Ishikawa (cell line): ENCODE measurements at regions not wholly inside any gene's neighbourhood (a gene's known extent, or its start where the extent isn't known, plus 50 kb on each side); places are given as distances from the start of the nearest gene placed in this dataset.

ENCODE experiments used
- CEBPB ChIP-seq: IDR thresholded peaks from 2 replicates; pipeline ENCODE4 v1.6.1; 2012
- CREB1 ChIP-seq: IDR thresholded peaks from 2 replicates; pipeline ENCODE4 v1.6.1; 2012; ENCODE audit warnings: low read depth
- EGR1 ChIP-seq: IDR thresholded peaks from 2 replicates; pipeline ENCODE4 v1.6.1; 2012
- EP300 ChIP-seq: IDR thresholded peaks from 2 replicates; pipeline ENCODE4 v1.6.1; 2012; ENCODE audit warnings: borderline replicate concordance
- FOXM1 ChIP-seq: IDR thresholded peaks from 2 replicates; pipeline ENCODE4 v1.6.1; 2012; ENCODE audit warnings: low read depth, borderline replicate concordance
- MAX ChIP-seq: IDR thresholded peaks from 2 replicates; pipeline ENCODE4 v1.6.1; 2012
- NFIC ChIP-seq: IDR thresholded peaks from 2 replicates; pipeline ENCODE4 v1.6.1; 2012
- RAD21 ChIP-seq: IDR thresholded peaks from 2 replicates; pipeline ENCODE4 v1.6.1; 2012; ENCODE audit warnings: low read depth
- REST ChIP-seq: IDR thresholded peaks from 2 replicates; pipeline ENCODE4 v1.6.1; 2012; ENCODE audit warnings: low read depth, mild to moderate bottlenecking
- TAF1 ChIP-seq: IDR thresholded peaks from 2 replicates; pipeline ENCODE4 v1.6.1; 2012; ENCODE audit warnings: low read depth, mild to moderate bottlenecking
- TCF12 ChIP-seq: IDR thresholded peaks from 2 replicates; pipeline ENCODE4 v1.6.1; 2012; ENCODE audit warnings: low read depth
- TEAD4 ChIP-seq: IDR thresholded peaks from 2 replicates; pipeline ENCODE4 v1.6.1; 2012
- USF1 ChIP-seq: IDR thresholded peaks from 2 replicates; pipeline ENCODE4 v1.6.1; 2012
- YY1 ChIP-seq: IDR thresholded peaks from 2 replicates; pipeline ENCODE4 v1.6.1; 2012; ENCODE audit warnings: low read depth
- ZBTB7A ChIP-seq: IDR thresholded peaks from 2 replicates; pipeline ENCODE4 v1.6.1; 2012; ENCODE audit warnings: low read depth

- no peak for TF ChIP-seq CEBPB
- TF ChIP-seq USF1 = no peak
- no peak for TF ChIP-seq YY1
- TF ChIP-seq CREB1 = no peak
- no peak for TF ChIP-seq EGR1
- no peak for TF ChIP-seq TEAD4
- TF ChIP-seq REST = no peak
- no peak for TF ChIP-seq NFIC
- TF ChIP-seq RAD21 = no peak
- no peak for TF ChIP-seq MAX
- no peak for TF ChIP-seq EP300
- TF ChIP-seq ZBTB7A = no peak
- TF ChIP-seq TCF12 = no peak
- TF ChIP-seq FOXM1 = no peak
- TF ChIP-seq TAF1 = no peak
Observed at GRCh38 chr16:86669285-86669805, 91.0 kb downstream of the FOXL1 start.

GRCh38 chr16:86669937-86670749 lies 91.8 kb downstream of the FOXL1 start:
- TF ChIP-seq EGR1 = no peak
- no peak for TF ChIP-seq TCF12
- TF ChIP-seq ZBTB7A = no peak

- TF ChIP-seq NFIC = no peak
- TF ChIP-seq REST = no peak
- no peak for TF ChIP-seq YY1
- no peak for TF ChIP-seq ZBTB7A
- no peak for TF ChIP-seq TEAD4
- TF ChIP-seq EGR1 = no peak
- no peak for TF ChIP-seq USF1
- TF ChIP-seq MAX = no peak
- no peak for TF ChIP-seq TCF12
- TF ChIP-seq TAF1 = no peak
- no peak for TF ChIP-seq FOXM1
- TF ChIP-seq CEBPB = no peak
Observed at GRCh38 chr16:86670750-86671234, 92.4 kb downstream of the FOXL1 start.

GRCh38 chr16:86671486-86672178 lies 93.3 kb downstream of the FOXL1 start:
- TF ChIP-seq RAD21 (no peak), MAX (no peak)

GRCh38 chr16:86672179-86672863 lies 94.0 kb downstream of the FOXL1 start:
- no peak for TF ChIP-seq EP300
- TF ChIP-seq NFIC = no peak
- TF ChIP-seq RAD21 = no peak
- no peak for TF ChIP-seq ZBTB7A
- TF ChIP-seq FOXM1 = no peak
- TF ChIP-seq REST = no peak
- no peak for TF ChIP-seq CEBPB
- TF ChIP-seq CREB1 = no peak
- no peak for TF ChIP-seq EGR1
- no peak for TF ChIP-seq YY1
- TF ChIP-seq TAF1 = no peak
- TF ChIP-seq TEAD4 = no peak
